ENCODE measurements at regions not wholly inside any gene's neighbourhood (a gene's known extent, or its start where the extent isn't known, plus 50 kb on each side); places are given as distances from the start of the nearest gene placed in this dataset.

DNA sequence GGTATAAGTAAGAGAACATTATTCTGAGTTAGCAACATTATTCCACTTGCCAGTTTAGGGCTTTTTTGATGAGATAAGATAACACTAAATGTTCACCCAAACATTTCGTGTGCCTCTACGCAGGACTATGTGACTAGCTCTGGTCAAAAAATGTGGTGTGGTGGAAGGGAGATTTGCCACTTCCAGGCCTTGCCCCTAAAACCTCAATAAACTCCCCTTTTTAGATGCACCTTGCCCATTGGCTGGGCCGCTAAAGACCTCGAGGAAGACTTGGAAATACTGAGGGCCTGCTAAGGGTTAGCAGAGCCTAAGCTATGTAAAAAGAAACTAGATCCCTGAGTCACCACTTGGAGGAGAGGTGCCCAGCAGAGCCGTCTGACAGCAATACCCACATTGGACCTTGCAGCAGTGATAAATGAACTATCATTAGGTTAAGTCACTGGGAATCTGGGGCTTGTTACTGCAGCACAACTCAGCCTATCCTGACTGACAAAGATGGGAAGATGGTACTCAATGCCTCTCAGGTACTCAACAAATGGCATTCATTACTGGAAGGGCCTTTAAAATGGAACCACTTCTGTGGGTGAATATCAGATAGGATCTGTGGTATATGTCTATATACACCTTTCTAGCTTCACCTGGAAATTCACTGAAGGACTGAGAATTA is 331.5 kb upstream of the TLE3 start:
- no peaks in the 10 kb centered on the region for H3K4me1 ChIP-seq (replicated peaks)
- no peak overlapping the region for H3K4me3 ChIP-seq
- H3K9me3 ChIP-seq = no peaks in the 10 kb centered on the region
- no peak for TF ChIP-seq POLR2AphosphoS5 (IDR thresholded peaks at IDR 0.05)
- TF ChIP-seq POLR2A (IDR thresholded peaks at IDR 0.05) = no peak
- TF ChIP-seq, protein P1, sequence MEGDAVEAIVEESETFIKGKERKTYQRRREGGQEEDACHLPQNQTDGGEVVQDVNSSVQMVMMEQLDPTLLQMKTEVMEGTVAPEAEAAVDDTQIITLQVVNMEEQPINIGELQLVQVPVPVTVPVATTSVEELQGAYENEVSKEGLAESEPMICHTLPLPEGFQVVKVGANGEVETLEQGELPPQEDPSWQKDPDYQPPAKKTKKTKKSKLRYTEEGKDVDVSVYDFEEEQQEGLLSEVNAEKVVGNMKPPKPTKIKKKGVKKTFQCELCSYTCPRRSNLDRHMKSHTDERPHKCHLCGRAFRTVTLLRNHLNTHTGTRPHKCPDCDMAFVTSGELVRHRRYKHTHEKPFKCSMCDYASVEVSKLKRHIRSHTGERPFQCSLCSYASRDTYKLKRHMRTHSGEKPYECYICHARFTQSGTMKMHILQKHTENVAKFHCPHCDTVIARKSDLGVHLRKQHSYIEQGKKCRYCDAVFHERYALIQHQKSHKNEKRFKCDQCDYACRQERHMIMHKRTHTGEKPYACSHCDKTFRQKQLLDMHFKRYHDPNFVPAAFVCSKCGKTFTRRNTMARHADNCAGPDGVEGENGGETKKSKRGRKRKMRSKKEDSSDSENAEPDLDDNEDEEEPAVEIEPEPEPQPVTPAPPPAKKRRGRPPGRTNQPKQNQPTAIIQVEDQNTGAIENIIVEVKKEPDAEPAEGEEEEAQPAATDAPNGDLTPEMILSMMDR (IDR thresholded peaks at IDR 0.05) = no peak
- WGBS = 96% methylated on average over 5 of the region's 5 CpGs
- no peaks in the 10 kb centered on the region for H3K36me3 ChIP-seq
- no peak overlapping the region for H3K27ac ChIP-seq
- intact Hi-C loops (cut with DNase I) = no loop called here
- no peak for DNase-seq (ENCODE audit: low spot score)
- no peaks in the 10 kb centered on the region for H3K27me3 ChIP-seq (replicated peaks; ENCODE audit: insufficient read depth)

DNA sequence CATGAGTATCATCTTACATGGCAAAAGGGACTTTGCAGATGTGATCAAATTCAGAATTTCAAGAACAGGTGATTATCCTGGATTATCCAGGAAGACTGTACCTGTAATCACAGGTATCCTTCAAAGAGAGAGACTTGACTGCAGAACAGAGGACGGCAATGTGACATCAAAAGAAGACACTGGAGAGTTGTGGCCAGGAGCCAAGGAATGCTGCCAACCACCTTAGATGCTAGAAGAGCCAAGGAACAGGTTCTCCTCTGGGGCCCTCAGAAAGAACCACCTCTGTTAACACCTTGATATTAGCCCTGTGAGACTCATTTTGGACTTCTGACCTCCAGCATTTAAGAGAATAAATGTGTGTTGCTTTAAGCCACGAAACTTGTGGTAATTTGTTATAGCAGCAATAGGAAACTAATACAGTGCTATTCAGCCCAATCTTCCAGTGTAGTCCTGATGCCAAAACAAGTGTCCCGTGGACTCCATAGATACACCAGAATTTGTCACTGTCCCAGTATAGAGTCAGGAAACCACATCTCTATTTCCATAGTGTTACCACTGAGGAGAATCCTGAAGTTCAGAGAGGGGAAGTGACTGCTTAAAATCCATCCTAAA is 330.6 kb upstream of the TLE3 start:
- no peak for DNase-seq (ENCODE audit: low spot score)
- WGBS = 82% methylated on average over 3 of the region's 3 CpGs
- Histone ChIP-seq H3K4me1 (replicated peaks) (no peaks in the 10 kb centered on the region), H3K27me3 (replicated peaks; ENCODE audit: insufficient read depth) (no peaks in the 10 kb centered on the region), H3K9me3 (no peaks in the 10 kb centered on the region), H3K27ac (no peak overlapping the region), H3K36me3 (no peaks in the 10 kb centered on the region), H3K4me3 (no peak overlapping the region)
- TF ChIP-seq, protein P1 (IDR thresholded peaks at IDR 0.05) = no peak
- no peak for TF ChIP-seq POLR2A (IDR thresholded peaks at IDR 0.05)
- TF ChIP-seq POLR2AphosphoS5 (IDR thresholded peaks at IDR 0.05) = no peak
- intact Hi-C loops (cut with DNase I) = no loop called here

DNA sequence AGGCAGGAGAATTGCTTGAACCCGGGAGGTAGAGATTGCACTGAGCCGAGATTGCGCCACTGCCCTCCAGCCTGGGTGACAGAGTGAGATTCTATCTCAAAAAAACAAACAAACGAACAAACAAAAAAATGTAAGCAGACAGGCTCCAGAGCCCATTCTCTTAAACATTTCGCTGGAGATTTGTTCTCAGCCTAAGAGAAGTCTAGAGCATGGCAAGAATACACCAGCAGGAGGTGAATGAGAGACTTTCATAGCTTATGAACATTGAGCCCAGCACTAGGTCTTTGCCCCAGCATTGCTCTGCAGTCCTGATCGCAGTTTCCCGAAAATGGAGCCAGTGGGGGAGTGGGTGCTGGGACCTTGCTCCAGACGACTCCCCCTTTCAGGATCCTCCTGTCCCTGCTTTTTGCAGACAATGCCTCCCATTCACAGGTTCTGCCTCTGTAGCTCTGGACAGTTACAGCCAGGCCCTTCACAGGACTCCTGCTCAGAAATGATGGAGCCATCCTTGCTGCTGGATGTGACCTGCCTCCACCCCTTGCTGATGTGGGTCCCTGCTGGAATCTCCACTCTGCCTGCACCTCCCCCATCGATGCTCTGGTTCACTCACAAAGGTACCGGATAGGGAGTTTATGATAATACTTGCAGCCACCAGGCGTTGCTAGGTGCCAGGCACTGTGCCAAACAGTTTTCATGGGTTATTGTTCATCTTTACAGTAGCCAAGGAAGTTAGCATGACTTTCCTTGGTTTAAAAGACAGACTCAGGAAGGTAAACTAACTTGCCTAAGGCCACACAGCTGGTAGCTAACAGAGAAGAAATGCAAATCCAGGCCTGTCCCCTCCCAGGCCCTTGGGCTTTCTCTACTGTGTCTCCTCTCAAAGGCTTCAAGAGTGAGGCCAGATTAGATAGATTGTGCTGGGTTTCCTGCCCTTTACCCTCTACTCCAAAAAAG is 329.7 kb upstream of the TLE3 start:
- H3K4me3 ChIP-seq = no peak overlapping the region
- 58% methylated on average over 11 of the region's 11 CpGs for WGBS
- DNase-seq (ENCODE audit: low spot score) = no peak
- H3K9me3 ChIP-seq = no peaks in the 10 kb centered on the region
- no peaks in the 10 kb centered on the region for H3K36me3 ChIP-seq
- TF ChIP-seq POLR2AphosphoS5 (IDR thresholded peaks at IDR 0.05) (no peak), POLR2A (IDR thresholded peaks at IDR 0.05) (no peak)
- TF ChIP-seq, protein P1 (IDR thresholded peaks at IDR 0.05) = no peak
- no peak overlapping the region for H3K27ac ChIP-seq
- intact Hi-C loops (cut with DNase I) = no loop called here
- no peaks in the 10 kb centered on the region for H3K4me1 ChIP-seq (replicated peaks)
- no peaks in the 10 kb centered on the region for H3K27me3 ChIP-seq (replicated peaks; ENCODE audit: insufficient read depth)

GRCh38 chr15:70426096-70426821 is 328.5 kb upstream of the TLE3 start:
- no peak overlapping the region for H3K27ac ChIP-seq
- intact Hi-C loops (cut with DNase I) = no loop called here
- no peaks in the 10 kb centered on the region for H3K27me3 ChIP-seq (replicated peaks; ENCODE audit: insufficient read depth)
- no peaks in the 10 kb centered on the region for H3K9me3 ChIP-seq
- H3K4me1 ChIP-seq (replicated peaks) = no peaks in the 10 kb centered on the region
- TF ChIP-seq POLR2AphosphoS5 (IDR thresholded peaks at IDR 0.05) (no peak), POLR2A (IDR thresholded peaks at IDR 0.05) (no peak)
- TF ChIP-seq, protein P1 (IDR thresholded peaks at IDR 0.05) = no peak
- no peak overlapping the region for H3K4me3 ChIP-seq
- no peaks in the 10 kb centered on the region for H3K36me3 ChIP-seq
- 89% methylated on average over 17 of the region's 17 CpGs for WGBS
- DNase-seq (ENCODE audit: low spot score) = no peak

Measured in prostate gland (tissue), 2 donors.